ENCODE measurements at regions not wholly inside any gene's neighbourhood (a gene's known extent, or its start where the extent isn't known, plus 50 kb on each side); places are given as distances from the start of the nearest gene placed in this dataset.
"Not testable (repeated sequence)": the region's sequence is repeated elsewhere in the genome, so short reads cannot be mapped to it uniquely, and the experiment has no call there.

GRCh38 chr7:13107291-13107690, 419.9 kb downstream of the ARL4A start:
- FAIRE-seq = no peak

DNA sequence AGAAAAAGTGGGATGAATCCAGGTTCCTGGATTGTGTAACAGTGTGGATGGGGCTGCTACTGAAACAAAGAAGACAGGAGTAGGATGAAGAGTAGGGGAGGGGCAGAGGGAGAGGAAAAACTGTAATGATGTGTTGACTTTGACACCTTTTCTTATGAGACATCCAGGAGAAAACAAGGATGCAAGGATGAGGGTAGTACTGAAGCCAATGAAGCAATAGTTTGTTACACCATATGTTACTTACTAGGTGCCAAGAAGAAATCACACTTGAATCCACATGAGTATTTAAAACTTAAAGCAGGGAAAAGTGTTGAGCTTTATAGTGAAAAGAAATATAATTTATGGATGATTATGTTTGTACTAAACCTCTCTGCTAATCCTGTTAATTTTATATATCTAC, 420.6 kb downstream of the ARL4A start:
- FAIRE-seq = no peak

DNA sequence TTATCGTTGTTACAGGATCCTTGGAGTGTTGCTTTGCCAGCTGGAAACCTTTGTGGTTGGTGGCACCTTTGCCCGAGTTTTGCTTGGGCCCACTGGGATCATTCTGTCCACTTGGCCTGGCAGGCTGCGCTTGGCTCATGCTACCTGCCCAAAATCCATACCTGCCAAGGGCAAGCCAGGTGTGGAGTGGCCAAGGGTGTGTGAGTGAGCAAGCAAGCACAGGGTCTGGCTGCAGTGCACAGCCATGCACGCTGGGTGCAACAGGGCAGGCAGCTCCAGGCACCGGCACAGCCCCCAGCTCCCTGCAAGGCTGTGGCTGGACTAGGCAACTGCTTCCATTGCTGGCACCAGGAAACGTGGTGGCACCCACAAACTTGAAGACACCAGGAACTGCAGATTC, 421.8 kb downstream of the ARL4A start:
- FAIRE-seq = no peak

GRCh38 chr7:13110107-13110506, 422.7 kb downstream of the ARL4A start:
- FAIRE-seq = no peak

DNA sequence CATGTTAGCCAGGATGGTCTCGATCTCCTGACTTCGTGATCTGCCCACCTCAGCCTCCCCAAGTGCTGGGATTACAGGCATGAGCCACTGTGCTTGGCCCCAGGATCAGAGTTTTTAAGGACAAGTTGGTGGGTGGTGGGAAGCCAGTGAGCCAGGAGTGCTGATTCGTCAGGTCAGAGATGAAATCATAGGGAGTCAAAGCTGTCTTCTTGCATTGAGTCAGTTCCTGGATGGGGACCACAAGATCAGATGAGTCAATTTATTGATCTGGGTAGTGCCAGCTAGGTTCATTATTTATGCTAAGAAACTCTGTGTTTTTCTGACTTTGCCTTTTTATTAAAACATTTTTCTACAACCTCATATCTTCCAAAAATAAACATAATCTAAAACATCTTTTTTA, 423.8 kb downstream of the ARL4A start:
- no peak for FAIRE-seq

DNA sequence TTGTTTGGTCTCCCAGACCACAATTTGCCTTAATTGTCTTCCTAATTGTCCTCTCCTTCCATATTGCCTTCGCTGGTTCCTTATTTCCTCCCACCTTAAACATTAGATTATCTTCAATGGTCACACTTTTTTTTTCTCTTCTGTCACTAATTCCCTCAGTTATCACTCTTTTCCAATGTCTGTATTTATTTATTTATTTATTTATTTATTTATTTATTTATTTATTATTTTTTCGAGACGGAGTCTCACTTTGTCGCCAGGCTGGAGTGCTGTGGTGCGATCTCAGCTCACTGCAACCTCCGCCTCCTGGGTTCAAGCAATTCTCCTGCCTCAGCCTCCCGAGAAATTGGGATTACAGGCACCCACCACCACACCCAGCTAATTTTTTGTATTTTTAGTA, 426.8 kb downstream of the ARL4A start:
- FAIRE-seq = not testable (repeated sequence)

- no peak for FAIRE-seq
Measured at GRCh38 chr7:13115157-13115772, 427.8 kb downstream of the ARL4A start.

GRCh38 chr7:13115855-13116254, 428.4 kb downstream of the ARL4A start:
- FAIRE-seq = no peak

GRCh38 chr7:13117103-13117502, 429.7 kb downstream of the ARL4A start:
- FAIRE-seq = no peak

- no peak for FAIRE-seq
Measured at GRCh38 chr7:13117592-13117991, 430.2 kb downstream of the ARL4A start.

DNA sequence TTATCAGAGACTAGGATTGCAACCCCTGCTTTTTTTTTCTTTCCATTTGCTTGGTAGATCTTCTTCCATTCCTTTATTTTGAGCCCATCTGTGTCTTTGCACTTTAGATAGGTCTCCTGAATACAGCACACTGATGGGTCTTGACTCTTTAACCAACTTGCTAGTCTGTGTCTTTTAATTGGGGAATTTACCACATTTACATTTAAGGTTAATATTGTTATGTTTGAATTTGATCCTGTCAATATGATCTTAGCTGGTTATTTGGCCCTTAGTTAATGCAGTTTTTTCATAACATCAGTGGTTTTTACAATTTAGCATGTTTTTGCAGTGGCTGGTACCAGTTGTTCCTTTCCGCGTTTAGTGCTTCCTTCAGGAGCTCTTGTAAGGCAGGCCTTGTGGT, 437.2 kb downstream of the ARL4A start:
- not testable (repeated sequence) for FAIRE-seq

DNA sequence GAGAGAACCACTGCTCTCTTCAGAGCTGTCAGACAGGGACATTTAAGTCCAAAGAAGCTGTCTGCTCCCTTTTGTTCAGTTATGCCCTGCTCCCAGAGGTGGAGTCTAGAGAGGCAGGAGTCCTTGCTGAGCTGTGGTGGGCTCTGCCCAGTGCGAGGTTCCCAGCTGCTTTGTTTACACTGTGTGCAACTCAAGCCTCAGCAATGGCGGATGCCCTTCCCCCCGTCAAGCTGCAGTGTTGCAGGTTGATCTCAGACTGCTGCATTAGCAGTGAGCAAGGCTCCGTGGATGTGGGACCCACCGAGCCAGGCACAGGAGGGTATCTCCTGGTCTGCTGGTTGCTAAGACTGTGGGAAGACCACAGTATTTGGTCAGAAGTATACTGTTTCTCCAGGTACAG, 438.9 kb downstream of the ARL4A start:
- no peak for FAIRE-seq

- FAIRE-seq = no peak
Measured at GRCh38 chr7:13130321-13130720, 442.9 kb downstream of the ARL4A start.

- not testable (repeated sequence) for FAIRE-seq
Measured at GRCh38 chr7:13130906-13131305, 443.5 kb downstream of the ARL4A start.

- FAIRE-seq = no peak
Measured at GRCh38 chr7:13132314-13132713, 444.9 kb downstream of the ARL4A start.

- FAIRE-seq = not testable (repeated sequence)
Measured at GRCh38 chr7:13136345-13136744, 448.9 kb downstream of the ARL4A start.

GRCh38 chr7:13139436-13139835, 452.0 kb downstream of the ARL4A start:
- FAIRE-seq = no peak

- FAIRE-seq = no peak
Measured at GRCh38 chr7:13144673-13145072, 457.2 kb downstream of the ARL4A start.

DNA sequence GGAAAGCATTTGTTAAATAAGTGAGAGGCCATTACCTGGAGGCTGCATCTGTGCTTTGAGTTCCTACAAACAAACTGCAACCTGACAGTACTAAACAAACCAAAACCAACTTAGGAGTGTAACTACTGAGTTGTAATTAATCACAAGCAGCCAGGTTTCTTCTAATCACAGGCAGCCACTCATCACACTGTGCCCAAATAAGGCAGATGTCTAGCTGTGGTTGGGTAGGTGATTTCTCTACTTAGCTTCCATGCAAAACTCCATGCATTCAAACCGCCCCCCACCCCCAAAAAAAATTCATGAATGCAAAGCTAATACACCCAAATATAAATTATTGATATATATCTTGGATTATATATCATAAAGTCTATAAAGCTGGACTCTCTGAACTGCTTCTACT, 461.1 kb downstream of the ARL4A start:
- FAIRE-seq = no peak

DNA sequence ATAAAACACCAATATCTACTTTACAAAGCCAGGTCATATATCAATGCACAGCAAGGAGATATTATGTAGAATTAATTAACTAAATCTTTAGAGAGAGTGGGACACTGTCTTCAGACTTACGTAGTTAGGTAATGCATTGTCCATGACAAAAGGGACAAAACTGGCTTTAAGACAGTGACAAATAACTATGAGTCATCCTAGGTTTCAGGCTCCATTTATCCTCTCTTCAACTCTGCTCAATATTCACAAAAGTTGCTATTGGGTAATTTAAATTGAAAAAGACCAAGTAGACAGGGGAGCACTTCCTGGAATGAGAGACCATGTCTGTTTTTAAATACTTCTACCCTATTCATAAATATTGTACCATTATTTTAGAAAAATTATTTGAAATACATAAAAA, 464.5 kb downstream of the ARL4A start:
- no peak for FAIRE-seq

GRCh38 chr7:13152755-13153154, 465.3 kb downstream of the ARL4A start:
- FAIRE-seq = no peak

- FAIRE-seq = no peak
Measured at GRCh38 chr7:13153266-13153665, 465.8 kb downstream of the ARL4A start.

- no peak for FAIRE-seq
Measured at GRCh38 chr7:13153742-13154141, 466.3 kb downstream of the ARL4A start.

- no peak for FAIRE-seq
Measured at GRCh38 chr7:13155188-13155587, 467.8 kb downstream of the ARL4A start.

- no peak for FAIRE-seq
Measured at GRCh38 chr7:13159003-13159402, 471.6 kb downstream of the ARL4A start.

All from TTC549 (cell line).